GM12878 (cell line): ENCODE measurements at regions not wholly inside any gene's neighbourhood (a gene's known extent, or its start where the extent isn't known, plus 50 kb on each side); places are given as distances from the start of the nearest gene placed in this dataset.

Experiments used
- ATAC-seq: fragments of 200-7000 bp; cut with Tn5 transposase; 3 replicates; pipeline ENCODE4 v1.9.1; 2020; ENCODE audit warnings: mild to moderate bottlenecking, moderate library complexity
- BruUV-seq: library from RNA; stranded (reverse); fragments of 400-500 nt; replicated peaks from 2 replicates; lab custom pipeline; 2021; lab: Mats Ljungman, UMichigan
- CTCF ChIA-PET: fragments of 300-600 bp; sonication (Branson Sonifier 250); formaldehyde crosslinking; extraction: SDS; loops from one replicate; lab custom pipeline; 2021; ENCODE audit warnings: inconsistent platforms; lab: Yijun Ruan, JAX
- POLR2A ChIA-PET: fragments of 350-600 bp; formaldehyde crosslinking; extraction: SDS; loops from one replicate; lab custom pipeline; 2021; ENCODE audit warnings: inconsistent platforms; lab: Charles Lee
- RAD21 ChIA-PET: fragments of 300-600 bp; sonication (Branson Sonifier 250); formaldehyde crosslinking; loops from one replicate; lab custom pipeline; 2023; ENCODE audit warnings: antibody characterized with exemption; ENCODE audit not compliant: unreplicated experiment; lab: Charles Lee
- SMC1A ChIA-PET: fragments of 300-600 bp; sonication (Branson Sonifier 250); formaldehyde crosslinking; loops from one replicate; lab custom pipeline; 2023; ENCODE audit not compliant: unreplicated experiment, uncharacterized antibody; lab: Charles Lee
- DNase-seq: peaks from one replicate; pipeline ENCODE4 v3.0.0-alpha.2; 2011; ENCODE audit warnings: low read depth, low spot score
- FAIRE-seq: peaks from 3 replicates; lab custom pipeline; 2011; peaks lifted over from hg19 to GRCh38; lab: Jason Lieb, UNC
- H2AFZ ChIP-seq: 2 replicates; pipeline ENCODE4 v1.6.0; 2011; ENCODE audit warnings: low read depth, low read length, control low read depth; ENCODE audit not compliant: control insufficient read depth
- H3K27ac ChIP-seq: 2 replicates; pipeline ENCODE4 v1.5.1; 2011; ENCODE audit warnings: control low read depth; ENCODE audit not compliant: control insufficient read depth, insufficient read depth
- H3K27me3 ChIP-seq, 2 experiments: replicated peaks in 1 of 2; 2 replicates each; pipeline versions ENCODE4 v1.6.0 to v1.6.1; 2011; ENCODE audit warnings: low read length in 1 of 2; ENCODE audit not compliant: control insufficient read depth in 2 of 2, insufficient read depth in 2 of 2
- H3K36me3 ChIP-seq, 2 experiments: 2 replicates each; pipeline ENCODE4 v1.5.1; 2011; ENCODE audit warnings: low read length in 1 of 2; ENCODE audit not compliant: control insufficient read depth in 2 of 2, insufficient read depth in 2 of 2
- H3K4me1 ChIP-seq: 2 replicates; pipeline ENCODE4 v1.6.1; 2011; ENCODE audit warnings: mild to moderate bottlenecking, low read length, moderate library complexity, mixed read lengths; ENCODE audit not compliant: control insufficient read depth, insufficient read depth
- H3K4me2 ChIP-seq: 2 replicates; pipeline ENCODE4 v1.6.0; 2011; ENCODE audit warnings: control low read depth; ENCODE audit not compliant: control insufficient read depth, insufficient read depth
- H3K4me3 ChIP-seq: fragments of 200-600 bp; sonication (generic); 2 replicates; pipeline ENCODE4 v1.5.1; 2016
- H3K79me2 ChIP-seq: 2 replicates; pipeline ENCODE4 v1.6.0; 2011; ENCODE audit warnings: low read length; ENCODE audit not compliant: control insufficient read depth, insufficient read depth
- H3K9ac ChIP-seq: 2 replicates; pipeline ENCODE4 v1.8.0; 2011; ENCODE audit warnings: low read length, control low read depth, mixed read lengths; ENCODE audit not compliant: control insufficient read depth, insufficient read depth
- H3K9me3 ChIP-seq: replicated peaks from 3 replicates; pipeline ENCODE4 v1.5.1; 2011; ENCODE audit warnings: mild to moderate bottlenecking, low read length; ENCODE audit not compliant: control insufficient read depth, insufficient read depth
- H4K20me1 ChIP-seq: 2 replicates; pipeline ENCODE4 v1.6.0; 2011; ENCODE audit not compliant: control insufficient read depth, insufficient read depth
- ATF2 ChIP-seq: IDR thresholded peaks from 2 replicates; pipeline ENCODE4 v1.6.1; 2012; ENCODE audit warnings: low read length, inconsistent platforms
- BHLHE40 ChIP-seq, 2 experiments: fragments of 450-650 bp in 1 of 2; IDR thresholded peaks; 2 replicates each; pipeline ENCODE4 v1.6.1; 2011 to 2017; ENCODE audit warnings: low read depth in 2 of 2, borderline replicate concordance in 1 of 2, improper control_type of control experiment in 1 of 2, low read length in 1 of 2, mild to moderate bottlenecking in 1 of 2
- BMI1 ChIP-seq: fragments of 450-650 bp; IDR thresholded peaks from 2 replicates; pipeline ENCODE4 v1.6.1; 2016; ENCODE audit warnings: mild to moderate bottlenecking, moderate library complexity, borderline replicate concordance
- EP300 ChIP-seq, 2 experiments: fragments of 150-350 bp in 1 of 2; IDR thresholded peaks; 2 replicates each; pipeline ENCODE4 v1.6.1; 2011 to 2012; ENCODE audit warnings: low read depth in 2 of 2, low read length in 2 of 2, borderline replicate concordance in 1 of 2, improper control_type of control experiment in 1 of 2, inconsistent platforms in 1 of 2; ENCODE audit not compliant: control insufficient read depth in 1 of 2
- ETV6 ChIP-seq, 2 experiments: fragments of 450-650 bp in 1 of 2; IDR thresholded peaks in 1 of 2; conservative IDR thresholded peaks in 1 of 2; 2 replicates each; pipeline ENCODE4 v1.6.1; 2014; ENCODE audit warnings: antibody characterized with exemption in 1 of 2, borderline replicate concordance in 1 of 2, low read depth in 1 of 2, mild to moderate bottlenecking in 1 of 2, moderate library complexity in 1 of 2
- EZH2 ChIP-seq: IDR thresholded peaks from 2 replicates; pipeline ENCODE4 v1.6.1; 2012; ENCODE audit warnings: low read depth, mild to moderate bottlenecking, control low read depth, inconsistent platforms, low read length, borderline replicate concordance; ENCODE audit not compliant: control insufficient read depth
- MAX ChIP-seq: IDR thresholded peaks from 2 replicates; pipeline ENCODE4 v1.6.1; 2012; ENCODE audit warnings: low read depth, low read length, improper control_type of control experiment
- PML ChIP-seq: IDR thresholded peaks from 2 replicates; pipeline ENCODE4 v1.6.1; 2012; ENCODE audit warnings: low read length, inconsistent platforms
- SMAD1 ChIP-seq: fragments of 450-650 bp; IDR thresholded peaks from 2 replicates; pipeline ENCODE4 v1.6.1; 2018; ENCODE audit warnings: mild to moderate bottlenecking, low read depth; ENCODE audit not compliant: partially characterized antibody
- SP1 ChIP-seq: IDR thresholded peaks from one replicate; pipeline ENCODE4 v1.6.1; 2011; ENCODE audit warnings: low read depth, low read length
- ZNF217 ChIP-seq: fragments of 450-650 bp; IDR thresholded peaks from 2 replicates; pipeline ENCODE4 v1.6.1; 2017; ENCODE audit warnings: antibody characterized with exemption, mild to moderate bottlenecking
- ZNF24 ChIP-seq: fragments of 450-650 bp; IDR thresholded peaks from 2 replicates; pipeline ENCODE4 v1.6.1; 2017; ENCODE audit warnings: antibody characterized with exemption, mild to moderate bottlenecking
- WGBS: methylation state at CpG from one replicate; pipeline ENCODE4 v1.1.6; 2016; ENCODE audit warnings: low lambda C conversion rate; ENCODE audit not compliant: insufficient replicate concordance, insufficient coverage; ENCODE audit errors: missing lambda C conversion rate; 5-methylcytosine and 5-hydroxymethylcytosine counted together
- in situ Hi-C: fragments of 300-500 bp; cut with MboI; formaldehyde crosslinking; loops from 9 replicates; pipeline ENCODE4 v1.14.3; 2018; ENCODE audit warnings: mixed read lengths
- intact Hi-C: fragments of 100-400 bp; cut with micrococcal nuclease; formaldehyde crosslinking; loops from one replicate; pipeline ENCODE4 v1.14.2; 2022; ENCODE audit not compliant: unreplicated experiment

GRCh38 chr7:52749880-52750279 is 285.6 kb upstream of the POM121L12 start (continued):
- TF ChIP-seq MAX (no peak), ZNF24 (no peak), ZNF217 (no peak), ATF2 (no peak), BMI1 (no peak), EP300 (IDR thresholded peaks at IDR 0.05; ENCODE audit: borderline replicate concordance in 1 of 2, control insufficient read depth in 1 of 2, low read depth in 2 of 2, low read length in 2 of 2) (no peak)

GRCh38 chr7:52747817-52748216 is 287.6 kb upstream of the POM121L12 start:
- CTCF ChIA-PET = no interaction called here
- Histone ChIP-seq H3K4me2 (no peak overlapping the region), H3K4me3 (no peak overlapping the region), H3K27me3 (no peaks in the 10 kb centered on the region), H3K4me1 (no peaks in the 10 kb centered on the region), H3K9me3 (no peaks in the 10 kb centered on the region), H3K9ac (no peak overlapping the region), H3K27ac (no peak overlapping the region), H3K36me3 (no peaks in the 10 kb centered on the region), H4K20me1 (no peaks in the 10 kb centered on the region), H2AFZ (no peak overlapping the region), H3K79me2 (no peaks in the 10 kb centered on the region)
- ATAC-seq (no peak), FAIRE-seq (no peak), DNase-seq (no peak)
- SMC1A ChIA-PET = no interaction called here
- WGBS = 0% methylated on average over 3 of the region's 3 CpGs
- POLR2A ChIA-PET = no interaction called here
- RAD21 ChIA-PET = no interaction called here
- intact Hi-C loops (no loop called here), in situ Hi-C loops (no loop called here)
- BruUV-seq = no TSS peak
- TF ChIP-seq SP1 (no peak), ETV6 (conservative IDR thresholded peaks at IDR 0.05 in 1 of 2, IDR thresholded peaks at IDR 0.05 in 1 of 2; ENCODE audit: borderline replicate concordance in 1 of 2, low read depth in 1 of 2) (no peak), EZH2 (no peak), BHLHE40 (IDR thresholded peaks at IDR 0.05; ENCODE audit: borderline replicate concordance in 1 of 2, low read depth in 2 of 2, low read length in 1 of 2) (no peak), SMAD1 (no peak), PML (no peak)
